ENCODE measurements at regions not wholly inside any gene's neighbourhood (a gene's known extent, or its start where the extent isn't known, plus 50 kb on each side); places are given as distances from the start of the nearest gene placed in this dataset.

DNA sequence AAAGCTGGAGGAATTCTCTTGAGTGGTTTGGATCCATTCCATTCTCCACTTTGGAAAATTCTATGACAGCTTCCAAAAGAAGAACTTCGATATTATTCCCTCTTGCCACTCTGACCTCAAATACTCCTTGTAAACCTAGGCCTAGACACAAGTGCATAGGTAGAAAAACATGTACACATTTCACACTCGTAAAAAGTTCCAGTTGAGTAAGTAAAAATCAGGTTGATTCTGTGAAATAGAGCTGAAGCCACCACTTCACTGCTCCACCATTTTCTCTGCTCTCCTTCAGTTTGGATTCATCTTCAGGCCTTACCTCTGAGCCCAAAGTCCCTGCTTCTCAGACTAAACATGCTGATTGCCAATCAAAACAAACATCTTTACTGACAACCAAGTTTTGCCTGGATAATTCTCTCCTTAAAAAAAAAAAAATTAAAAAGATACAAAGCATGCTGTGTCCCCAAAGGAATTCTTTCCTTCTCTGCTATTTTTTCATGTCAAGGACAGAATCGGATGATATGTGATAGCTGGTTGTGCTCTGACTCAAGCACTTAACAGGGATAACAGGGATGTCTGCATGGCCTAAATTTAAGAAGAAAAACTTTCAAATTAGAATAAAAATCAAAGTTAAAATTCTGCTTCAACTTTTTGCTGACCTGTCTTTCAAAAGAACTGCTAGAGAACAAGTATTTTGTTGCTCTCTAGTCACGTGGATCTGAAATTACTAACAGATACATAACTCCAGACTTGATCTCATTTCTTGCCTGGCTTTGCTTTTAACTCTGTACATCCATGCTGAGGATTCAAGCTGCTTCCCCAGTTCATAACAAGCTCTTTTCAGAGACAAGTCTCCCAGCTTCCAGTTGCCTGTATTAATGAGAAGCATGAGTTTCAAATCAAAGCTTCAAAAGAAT lies 420.9 kb upstream of the INTU start:
- no peak for DNase-seq

DNA sequence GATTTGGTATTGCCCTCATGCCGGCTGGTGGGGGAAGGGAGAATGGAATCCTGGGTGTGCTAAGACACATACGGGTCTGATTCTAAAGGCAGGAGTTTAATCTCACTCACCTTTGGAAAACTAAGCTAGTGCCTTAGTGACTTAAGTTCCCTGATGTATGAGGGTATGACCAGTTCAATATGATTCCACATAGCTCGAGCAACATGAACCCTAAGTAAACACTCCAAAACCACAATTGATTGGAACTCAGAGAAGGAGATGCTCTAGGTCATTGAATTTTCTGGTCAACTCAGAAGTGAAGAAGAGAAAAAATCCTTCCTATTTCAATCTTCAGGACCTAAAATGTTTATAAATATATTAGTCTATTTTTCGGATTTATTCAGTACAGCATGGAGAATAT lies 420.1 kb upstream of the INTU start:
- no peak for DNase-seq

DNA sequence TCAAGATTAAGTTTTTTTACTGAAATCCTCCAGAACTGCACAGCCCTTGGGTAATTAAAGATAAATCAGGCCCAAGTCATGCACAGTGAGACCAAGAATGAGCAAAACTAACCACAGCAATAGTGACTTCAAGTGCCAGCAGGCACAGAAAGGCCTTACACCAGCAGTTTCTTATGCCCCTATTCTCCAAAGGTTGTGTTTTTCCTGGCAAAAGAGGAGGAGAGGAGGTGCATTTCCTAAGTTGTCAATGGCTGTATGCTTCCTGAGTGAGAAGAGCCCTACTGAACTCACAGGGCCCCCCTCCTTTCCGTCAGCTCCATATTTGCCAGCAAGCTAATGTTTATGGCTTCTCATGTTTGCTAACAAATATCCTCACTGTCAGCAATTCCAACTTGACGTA lies 418.7 kb upstream of the INTU start:
- no peak for DNase-seq

DNA sequence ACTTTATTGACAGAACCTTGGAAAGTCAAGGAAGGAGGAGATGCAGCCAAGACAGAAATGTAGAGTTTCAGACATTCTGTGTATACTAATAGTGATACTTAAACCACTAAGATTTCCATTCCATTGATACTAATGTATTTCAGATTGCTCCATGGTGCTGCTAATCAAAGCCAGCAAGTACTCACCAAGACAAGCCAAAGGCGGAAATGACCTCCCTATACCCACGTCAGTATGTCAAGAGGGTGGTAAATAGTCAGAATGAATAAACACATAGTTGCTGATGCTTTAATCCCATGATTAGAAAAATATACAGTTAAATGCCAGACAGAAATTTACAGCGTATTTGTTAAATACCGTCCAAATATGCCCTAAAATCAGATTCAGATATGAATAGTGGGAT lies 417.8 kb upstream of the INTU start:
- no peak for DNase-seq

DNA sequence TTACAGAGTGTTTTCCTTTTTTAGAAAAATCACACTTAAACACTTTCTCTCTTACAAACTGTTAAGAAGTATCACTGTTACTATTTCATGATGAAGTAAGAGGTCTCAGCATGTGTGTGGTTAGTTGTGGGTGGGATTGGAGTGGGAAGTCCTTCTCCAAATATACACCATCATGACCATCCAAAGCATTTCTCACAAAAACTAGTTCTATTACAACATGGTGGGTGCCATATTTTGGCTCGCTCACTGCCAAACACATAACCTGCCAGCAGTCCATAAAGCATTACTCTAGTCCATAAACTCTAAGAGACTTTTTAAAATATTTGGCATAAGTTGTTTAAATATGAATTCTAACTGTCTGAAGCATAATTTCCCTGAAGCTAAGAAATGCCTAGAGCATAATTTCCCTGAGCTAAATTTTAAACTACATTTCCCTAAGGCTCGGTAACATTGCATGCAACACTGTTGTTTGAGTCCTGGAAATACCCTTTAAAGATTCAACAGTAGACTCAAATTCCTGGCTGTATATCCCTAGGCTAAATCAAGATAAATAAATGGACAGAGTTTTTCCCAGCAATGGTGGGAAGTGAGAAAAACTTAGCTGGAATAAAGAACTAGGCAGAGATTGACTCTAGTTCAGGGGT lies 415.0 kb upstream of the INTU start:
- no peak for DNase-seq

DNA sequence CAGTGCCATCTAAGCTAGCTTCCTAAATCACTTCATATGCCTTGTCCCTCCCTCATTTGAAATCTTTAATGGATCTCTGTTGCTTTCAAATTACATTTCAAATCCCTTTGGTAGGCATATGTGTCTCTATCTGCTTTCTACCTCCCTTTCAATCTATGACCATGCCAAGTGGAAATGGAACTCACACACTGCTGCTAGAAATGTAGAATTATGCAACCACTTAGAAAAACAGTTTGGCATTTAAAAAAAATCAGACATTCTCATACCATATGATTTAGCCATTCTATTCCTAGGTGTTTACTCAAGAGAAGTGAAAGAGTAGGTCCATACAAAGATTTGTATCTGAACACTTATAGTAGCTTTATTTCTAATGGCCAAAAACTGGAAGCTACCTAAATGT lies 413.5 kb upstream of the INTU start:
- DNase-seq, result no peak

DNA sequence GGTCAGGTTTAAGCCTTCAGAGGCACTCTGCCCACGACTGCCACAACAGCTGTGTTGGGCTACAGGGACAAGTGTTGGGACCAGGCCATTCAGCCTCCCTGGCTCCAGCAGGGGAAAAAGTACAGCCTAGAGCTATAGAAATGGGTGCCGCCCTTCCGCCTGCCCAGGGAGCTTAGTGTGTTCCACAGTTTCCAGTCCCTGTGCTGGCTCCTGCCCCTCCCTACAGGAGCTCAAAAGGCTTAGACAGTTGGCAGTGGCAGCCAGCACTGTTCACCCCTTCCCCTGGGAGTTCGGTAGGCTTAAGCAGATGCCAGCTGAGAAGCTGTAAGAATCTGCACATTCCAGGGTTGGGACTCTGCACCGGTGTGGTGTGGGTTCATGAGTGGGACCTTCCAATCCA lies 408.2 kb upstream of the INTU start:
- no peak for DNase-seq

DNA sequence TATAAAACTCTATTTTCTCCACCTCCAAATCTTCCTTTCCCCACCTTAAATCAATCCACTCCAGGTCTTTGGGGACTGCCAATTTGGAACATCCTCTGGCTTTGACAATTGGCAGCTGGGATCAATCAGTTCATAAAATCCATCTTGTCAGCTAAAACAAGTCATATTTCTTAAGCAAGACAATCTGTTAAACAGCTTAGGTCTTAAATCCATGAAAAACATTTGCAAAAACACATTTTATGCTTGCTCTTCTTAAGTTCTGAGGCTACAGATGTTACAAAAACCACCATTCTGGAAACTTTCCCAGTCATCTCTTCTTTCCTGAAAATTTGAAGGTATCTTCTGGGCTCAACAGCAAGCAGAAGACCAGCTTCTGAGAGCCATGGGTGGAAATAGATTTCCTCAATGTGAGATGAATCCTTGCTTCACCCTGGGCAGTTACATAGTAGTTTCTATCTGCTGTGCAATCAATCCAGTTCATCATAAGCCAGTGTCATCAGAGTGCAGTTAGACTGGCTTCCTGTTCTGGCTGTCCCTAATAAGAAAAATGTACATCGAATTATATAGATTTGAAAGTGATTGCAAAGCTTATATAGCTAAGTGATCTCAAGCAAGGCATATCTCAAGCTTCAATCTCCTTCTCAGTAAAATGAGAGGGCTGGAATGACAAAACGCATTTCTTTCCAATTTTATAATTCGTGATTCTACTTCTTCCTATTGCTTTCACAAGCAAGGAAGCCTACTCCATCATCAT lies 402.7 kb upstream of the INTU start:
- no peak for DNase-seq

DNA sequence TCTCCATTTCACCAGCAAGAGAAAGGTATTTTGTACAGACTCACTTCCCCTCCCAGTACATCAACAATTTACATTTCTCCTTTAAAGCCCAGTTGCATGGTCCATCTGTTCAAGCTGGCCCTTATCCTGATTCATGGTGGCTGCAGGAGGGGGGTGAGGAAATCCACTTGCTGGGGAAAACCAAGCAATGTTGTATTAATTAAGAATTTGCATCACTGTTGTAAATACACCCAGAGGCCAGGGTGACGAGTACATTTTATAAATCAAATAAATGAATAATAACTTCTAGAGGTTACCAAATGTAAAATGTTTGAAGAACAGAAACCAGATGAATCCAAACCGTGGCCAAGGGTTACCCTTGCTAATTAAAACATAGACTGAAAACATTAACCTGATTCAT lies 395.9 kb upstream of the INTU start:
- DNase-seq, result no peak

DNA sequence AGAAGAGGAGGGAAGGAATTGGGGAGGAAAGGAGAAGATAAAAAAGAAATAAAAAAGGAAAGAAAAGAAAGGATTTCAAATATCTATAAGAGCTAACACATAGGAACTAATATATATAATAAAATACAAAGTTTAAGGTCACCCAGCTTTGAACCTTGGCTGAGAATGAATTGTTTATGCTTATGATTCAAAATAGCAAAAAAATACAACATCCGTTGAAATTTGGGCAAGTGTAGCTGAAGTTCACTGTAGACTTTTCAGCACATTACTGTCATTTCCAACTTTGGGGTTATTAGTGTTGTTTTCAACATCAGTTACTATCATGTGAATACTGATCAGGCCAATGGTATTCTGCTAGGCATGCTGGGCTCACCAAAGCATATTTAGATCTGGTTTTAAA lies 395.2 kb upstream of the INTU start:
- DNase-seq, result no peak

DNA sequence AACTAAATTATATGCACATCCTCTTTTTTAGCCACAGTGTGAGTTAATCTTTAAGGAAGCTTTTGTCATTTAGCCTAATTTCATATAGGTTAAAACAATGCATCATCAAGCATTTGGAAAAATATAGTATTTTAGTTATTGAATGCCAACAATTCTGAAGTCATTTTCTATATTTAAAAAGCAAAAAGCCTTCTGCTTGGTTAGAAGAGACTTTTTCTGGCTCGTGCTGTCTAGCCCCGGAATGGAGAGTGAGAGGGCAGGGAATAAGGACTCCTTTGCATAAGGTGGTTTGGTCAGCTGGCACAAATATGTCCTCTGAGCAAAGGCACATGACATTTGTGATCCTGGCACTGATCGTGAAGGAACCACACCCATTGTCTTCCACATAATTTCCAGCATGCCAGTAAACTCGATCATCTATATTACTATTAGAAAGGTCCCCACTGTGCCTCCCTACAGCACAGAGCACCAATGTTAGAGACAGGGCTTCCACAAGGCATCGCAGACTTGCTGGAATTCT lies 393.7 kb upstream of the INTU start:
- no peak for DNase-seq

DNA sequence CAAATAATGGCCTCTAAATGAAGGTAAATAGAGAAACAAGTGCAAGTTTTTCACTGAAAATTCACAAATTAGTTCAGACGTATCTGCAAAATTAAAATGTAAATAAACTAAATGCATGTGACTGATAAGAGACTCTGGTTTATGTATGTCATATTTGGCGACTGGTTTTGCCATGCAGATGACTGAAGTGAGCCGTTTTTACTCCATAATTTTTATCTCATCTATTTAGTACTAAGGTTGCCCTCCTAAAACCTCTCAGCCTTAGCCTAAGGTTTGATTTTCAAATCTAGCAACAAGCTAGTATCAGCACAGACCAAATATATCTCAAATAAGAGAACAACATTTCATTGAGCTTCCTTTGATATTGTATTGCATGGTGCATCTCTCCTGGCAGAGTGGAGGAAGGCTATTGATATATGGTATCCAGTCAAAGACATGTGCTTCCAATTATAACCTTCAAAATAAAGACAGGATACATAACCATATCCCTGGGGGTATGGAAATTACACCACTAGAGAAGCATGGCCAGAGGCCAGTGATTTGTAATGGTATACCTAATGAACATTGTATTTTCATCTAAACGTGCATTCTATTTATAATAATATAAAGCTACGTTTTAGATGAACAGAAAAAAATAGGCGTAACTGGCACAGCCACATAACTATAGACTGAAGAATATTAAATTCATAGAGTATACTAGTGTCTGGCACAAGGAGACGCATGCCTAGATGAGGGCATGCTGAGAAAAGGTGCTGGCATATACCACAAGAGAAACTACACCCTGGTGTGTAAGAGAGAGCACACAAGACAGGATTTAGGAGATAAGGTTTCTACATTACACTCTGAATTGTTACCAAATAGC lies 392.6 kb upstream of the INTU start:
- DNase-seq, result no peak

DNA sequence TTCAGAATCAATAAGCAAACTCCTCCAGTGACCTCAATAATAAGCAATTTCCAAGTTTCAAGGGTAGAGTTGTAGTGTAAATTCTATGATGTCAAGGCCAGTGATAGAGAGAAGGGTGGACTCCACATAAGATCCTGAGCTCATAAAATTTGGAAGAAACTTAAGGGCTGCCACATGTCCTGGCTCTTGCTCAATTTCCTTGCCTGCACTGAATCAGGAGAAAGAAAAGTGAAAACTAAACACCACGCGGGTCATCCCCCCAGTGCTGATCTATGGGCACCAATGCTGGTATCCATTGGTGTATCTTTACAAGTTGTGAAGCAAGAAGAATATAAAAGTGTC lies 392.0 kb upstream of the INTU start:
- no peak for DNase-seq

DNA sequence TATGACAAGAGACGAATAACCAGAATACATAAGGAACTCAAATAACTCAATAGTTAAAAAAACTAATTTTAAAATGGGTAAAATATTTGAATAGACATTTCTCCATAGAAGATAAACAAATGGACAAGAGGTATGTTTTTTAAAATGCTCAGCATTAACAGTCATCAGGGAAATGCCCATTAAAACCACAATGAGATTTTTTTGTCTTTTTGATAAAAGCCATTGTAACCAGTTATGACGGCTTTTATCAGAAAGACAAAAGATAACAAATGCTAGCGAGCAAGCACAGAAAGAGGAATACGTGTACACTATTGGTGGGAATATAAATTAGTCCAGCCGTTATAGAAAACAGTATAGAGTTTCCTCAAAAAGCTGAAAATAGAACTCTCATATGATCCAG lies 388.2 kb upstream of the INTU start:
- DNase-seq, result no peak

DNA sequence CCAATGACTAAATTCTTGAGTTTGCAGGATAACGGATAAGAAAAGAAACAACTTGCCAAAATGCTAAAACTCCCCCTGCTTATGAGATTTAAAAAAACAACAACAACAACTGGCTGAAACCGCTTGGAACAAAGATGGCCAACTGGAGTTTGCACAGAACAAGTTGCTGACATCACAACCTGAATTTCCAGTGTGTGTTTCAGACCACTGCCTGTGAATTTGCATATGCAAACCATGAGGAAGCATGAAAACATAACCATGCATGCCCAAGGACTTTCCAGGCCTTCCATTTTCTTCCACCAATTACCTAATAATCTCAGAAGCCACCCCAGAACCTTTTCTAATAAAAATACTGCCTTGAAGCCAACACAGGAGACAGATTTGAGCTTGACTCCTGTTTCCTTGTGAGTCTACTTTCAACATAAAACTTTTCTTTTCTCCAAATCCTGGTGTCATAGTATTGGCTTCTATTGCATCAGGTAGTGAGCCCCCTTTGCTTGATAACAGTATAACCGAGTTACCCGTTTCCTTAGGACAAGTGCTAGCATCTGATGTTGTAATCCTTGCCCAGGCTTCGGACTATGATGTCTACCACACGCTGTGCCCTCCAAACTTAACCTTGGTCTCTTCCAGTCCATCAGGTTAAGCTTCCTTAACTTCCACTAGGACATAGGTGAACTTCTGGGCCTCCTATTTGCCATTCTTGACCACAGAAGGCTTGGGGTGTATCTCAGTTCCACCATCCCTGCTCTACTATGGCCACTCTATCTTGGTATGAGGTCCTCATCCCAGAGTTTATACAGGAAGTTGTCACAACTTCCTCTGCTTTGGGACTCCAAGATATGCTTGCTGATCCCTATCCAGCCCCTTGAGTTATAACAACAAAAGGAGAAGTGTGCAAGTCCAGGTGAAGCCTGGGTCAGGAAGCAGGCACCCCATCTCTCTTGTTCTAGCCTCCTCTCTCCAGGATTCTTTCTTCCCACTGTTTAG lies 385.5 kb upstream of the INTU start:
- no peak for DNase-seq

DNA sequence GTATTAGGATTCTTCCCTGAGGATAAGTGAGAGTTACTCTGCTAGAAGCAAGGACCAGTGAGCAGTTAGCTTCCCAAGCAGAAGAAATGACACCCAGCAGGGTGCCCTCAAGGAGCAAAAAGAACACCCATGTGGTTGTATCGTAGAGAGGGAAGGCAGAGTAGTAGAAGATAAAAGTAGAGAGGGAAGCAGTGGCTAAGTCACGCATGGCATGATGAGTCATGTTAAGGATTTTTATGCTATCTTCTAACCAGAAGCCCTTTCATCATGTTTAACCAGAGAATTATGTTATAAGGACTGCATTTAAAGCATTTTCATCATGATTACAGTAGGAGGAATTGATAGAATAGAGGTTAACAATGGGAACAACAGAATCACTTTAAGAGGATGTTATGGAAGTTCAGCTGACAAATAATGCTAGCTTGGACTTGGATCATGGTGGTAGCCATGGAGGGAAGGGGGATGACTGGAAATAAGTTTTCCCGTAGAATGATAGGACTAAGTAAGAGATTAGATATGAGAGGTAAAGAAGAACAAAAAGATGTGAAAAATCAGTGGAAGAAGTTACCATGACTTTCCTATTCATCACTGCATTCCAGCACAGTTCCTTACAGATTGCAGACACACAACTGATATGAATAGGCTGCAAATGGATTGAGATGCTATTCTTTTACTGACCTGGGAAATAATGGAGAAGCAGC lies 383.5 kb upstream of the INTU start:
- peak; percentile 5 for DNase-seq

DNA sequence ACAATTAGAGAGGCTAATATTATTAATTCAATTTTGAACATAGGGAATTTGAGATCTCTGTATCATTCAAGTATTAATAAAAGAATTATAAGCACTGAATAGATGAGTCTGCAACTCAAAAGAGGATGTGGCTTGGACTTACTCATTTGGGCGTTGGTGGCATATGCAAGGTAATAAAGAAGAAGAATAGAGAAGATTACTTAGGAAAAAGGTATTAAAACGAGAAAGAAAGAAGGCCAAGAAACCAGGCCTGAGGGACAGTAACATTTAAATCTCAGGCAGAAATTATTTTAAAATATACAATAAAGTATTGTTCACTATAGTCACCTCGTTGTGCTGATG lies 383.0 kb upstream of the INTU start:
- no peak for DNase-seq

DNA sequence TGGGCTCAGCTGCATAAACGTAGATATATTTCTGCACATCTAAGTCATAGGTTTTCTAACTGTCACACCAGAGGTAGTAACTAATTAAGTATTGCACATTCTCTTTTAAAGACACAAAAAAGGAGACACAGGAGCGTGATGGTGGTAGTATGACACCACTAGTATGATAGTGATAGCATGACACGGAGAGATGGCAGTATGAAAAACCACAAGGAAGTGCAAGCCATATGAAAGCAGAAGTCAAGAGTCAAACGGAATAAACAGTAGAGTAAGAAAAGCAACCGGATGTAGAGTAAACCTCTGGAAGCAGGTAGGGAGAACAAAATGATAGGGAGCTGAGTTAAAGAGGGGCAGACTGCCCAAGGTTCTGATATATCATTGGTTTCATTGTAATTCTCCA lies 382.2 kb upstream of the INTU start:
- no peak for DNase-seq

DNA sequence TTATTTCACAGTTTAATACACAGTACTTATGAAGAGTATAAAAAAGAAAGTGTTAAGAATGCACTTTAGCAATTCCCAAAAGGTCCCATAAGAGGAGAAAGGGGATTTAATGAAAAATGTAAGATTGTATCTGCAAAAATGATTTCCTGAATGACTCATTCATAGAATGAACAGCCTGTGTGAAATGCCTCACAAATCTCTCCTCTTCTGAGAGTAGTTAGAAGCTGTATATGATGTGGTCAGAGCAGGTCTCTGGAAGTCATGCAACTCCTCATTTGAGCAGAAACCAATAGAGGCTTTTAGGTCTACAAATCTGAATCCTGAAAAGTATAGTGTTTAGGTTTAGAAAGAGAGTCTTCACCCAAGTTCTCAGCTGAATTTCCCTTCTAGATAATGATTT lies 381.3 kb upstream of the INTU start:
- peak; percentile 32 for DNase-seq

DNA sequence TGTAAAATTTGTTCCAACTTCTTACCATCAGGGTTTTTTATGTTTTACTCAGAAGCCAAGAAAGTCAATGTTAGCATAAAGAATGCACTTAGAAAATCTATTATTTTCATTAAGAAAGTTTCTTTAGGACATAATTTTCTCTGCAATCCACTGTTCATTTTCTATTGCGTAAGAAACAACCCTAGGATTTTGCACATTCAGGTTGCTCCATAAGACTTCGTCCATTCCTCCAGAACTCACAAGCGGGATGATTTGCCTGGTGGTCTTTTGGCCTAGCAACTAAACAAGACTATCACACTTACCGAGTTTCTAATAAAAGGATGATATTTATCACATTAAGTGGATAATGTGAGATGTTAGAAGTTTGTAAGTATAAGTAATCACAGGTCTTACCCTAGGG lies 376.3 kb upstream of the INTU start:
- DNase-seq, result no peak

DNA sequence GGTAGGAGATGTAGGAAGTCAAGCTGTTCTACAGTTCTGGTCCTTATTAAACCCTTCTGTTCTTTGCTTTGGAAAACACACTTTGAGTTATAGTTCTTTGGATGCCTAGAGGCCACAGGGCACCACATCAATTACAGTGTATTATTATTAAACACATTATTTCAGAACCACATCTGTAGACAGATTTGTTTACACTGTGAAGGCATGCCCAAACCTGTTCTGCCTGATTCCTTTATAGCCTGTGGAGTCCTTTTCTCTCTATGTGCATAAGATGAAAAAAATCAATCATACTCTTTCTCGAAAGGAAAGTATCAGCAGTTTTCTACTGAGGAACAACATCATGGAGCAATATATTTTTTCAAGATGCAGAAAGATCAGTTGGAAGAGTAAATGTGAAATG lies 371.3 kb upstream of the INTU start:
- no peak for DNase-seq
